ENCODE measurements at regions not wholly inside any gene's neighbourhood (a gene's known extent, or its start where the extent isn't known, plus 50 kb on each side); places are given as distances from the start of the nearest gene placed in this dataset.

- Histone ChIP-seq H3K4me1 (ENCODE audit: control insufficient read depth in 1 of 2, insufficient read depth in 2 of 2, low read length in 2 of 2) (peaks cover 0 to 4% of the 10 kb centered on the region in 2 experiments; a peak in 1 of 4 replicates), H3K9me3 (ENCODE audit: control insufficient read depth in 1 of 2, insufficient read depth in 1 of 2, low read depth in 1 of 2, low read length in 2 of 2) (no peaks in the 10 kb centered on the region), H3K4me3 (replicated peaks in 1 of 2; ENCODE audit: low read depth in 1 of 2, low read length in 2 of 2) (no peak overlapping the region), H3K4me2 (ENCODE audit: low read length) (no peak overlapping the region), H2AFZ (ENCODE audit: low read depth, low read length, poor library complexity, severe bottlenecking) (no peak overlapping the region), H3K9ac (ENCODE audit: low read length) (no peak overlapping the region), H4K20me1 (ENCODE audit: insufficient read depth) (no peaks in the 10 kb centered on the region), H3K36me3 (ENCODE audit: control insufficient read depth in 1 of 2, insufficient read depth in 2 of 2, low read length in 2 of 2) (no peaks in the 10 kb centered on the region), H3K27ac (ENCODE audit: low read depth, low read length) (no peak overlapping the region), H3K79me2 (ENCODE audit: insufficient read depth, low read length) (no peaks in the 10 kb centered on the region), H3K9me2 (ENCODE audit: insufficient read depth) (no peaks in the 10 kb centered on the region), H3K27me3 (ENCODE audit: insufficient read depth, low read length) (no peaks in the 10 kb centered on the region)
- ATAC-seq (no peak), DNase-seq (ENCODE audit: low read depth, low spot score) (peak; percentile 10)
- TF ChIP-seq JUND (IDR thresholded peaks at IDR 0.05) (peak; percentile 63), CTCF (IDR thresholded peaks at IDR 0.05 in 2 of 3, conservative IDR thresholded peaks at IDR 0.05 in 1 of 3; ENCODE audit: borderline replicate concordance in 1 of 3, insufficient read depth in 1 of 3, low read depth in 2 of 3, low read length in 2 of 3) (no peak), ELF1 (IDR thresholded peaks at IDR 0.05; ENCODE audit: borderline replicate concordance, low read depth) (no peak), ATF3 (IDR thresholded peaks at IDR 0.05) (no peak), SIN3A (IDR thresholded peaks at IDR 0.05; ENCODE audit: low read depth) (no peak), SP1 (IDR thresholded peaks at IDR 0.05; ENCODE audit: low read depth) (peak; percentile 40), FOSL1 (IDR thresholded peaks at IDR 0.05; ENCODE audit: low read depth) (peak; percentile 47; the same call in 1 of the 2 replicates)
- BruUV-seq (replicated peaks): no TSS peak
- intact Hi-C loops (cut with micrococcal nuclease): no loop called here
- ChIA-PET CTCF (no interaction called here), RAD21 (ENCODE audit: low non-redundant PET in 1 of 2, low total read pairs in 2 of 2, uncharacterized antibody in 2 of 2, unreplicated experiment in 2 of 2) (no interaction called here), POLR2A (no interaction called here)
Measured at GRCh38 chr7:82534684-82535083, 91.1 kb upstream of the CACNA2D1 start.

GRCh38 chr7:82530361-82530760 lies 86.8 kb upstream of the CACNA2D1 start:
- intact Hi-C loops (cut with micrococcal nuclease): no loop called here
- RAD21 ChIA-PET (ENCODE audit: low non-redundant PET in 1 of 2, low total read pairs in 2 of 2, uncharacterized antibody in 2 of 2, unreplicated experiment in 2 of 2): no interaction called here
- Histone ChIP-seq H3K4me1 (ENCODE audit: control insufficient read depth in 1 of 2, insufficient read depth in 2 of 2, low read length in 2 of 2) (peaks cover 0 to 4% of the 10 kb centered on the region in 2 experiments; a peak in 1 of 4 replicates), H3K9me3 (ENCODE audit: control insufficient read depth in 1 of 2, insufficient read depth in 1 of 2, low read depth in 1 of 2, low read length in 2 of 2) (no peaks in the 10 kb centered on the region), H3K36me3 (ENCODE audit: control insufficient read depth in 1 of 2, insufficient read depth in 2 of 2, low read length in 2 of 2) (no peaks in the 10 kb centered on the region), H2AFZ (ENCODE audit: low read depth, low read length, poor library complexity, severe bottlenecking) (no peak overlapping the region), H3K9me2 (ENCODE audit: insufficient read depth) (no peaks in the 10 kb centered on the region), H3K27me3 (ENCODE audit: insufficient read depth, low read length) (no peaks in the 10 kb centered on the region), H3K27ac (ENCODE audit: low read depth, low read length) (no peak overlapping the region), H3K9ac (ENCODE audit: low read length) (no peak overlapping the region), H3K4me3 (replicated peaks in 1 of 2; ENCODE audit: low read depth in 1 of 2, low read length in 2 of 2) (no peak overlapping the region), H4K20me1 (ENCODE audit: insufficient read depth) (no peaks in the 10 kb centered on the region), H3K79me2 (ENCODE audit: insufficient read depth, low read length) (no peaks in the 10 kb centered on the region), H3K4me2 (ENCODE audit: low read length) (no peak overlapping the region)
- ATAC-seq: no peak
- DNase-seq (ENCODE audit: low read depth, low spot score): no peak
- POLR2A ChIA-PET: no interaction called here
- CTCF ChIA-PET: no interaction called here
- no TSS peak for BruUV-seq (replicated peaks)
- TF ChIP-seq EZH2phosphoT487 (IDR thresholded peaks at IDR 0.05; ENCODE audit: borderline replicate concordance): no peak
- no peak for TF ChIP-seq REST (IDR thresholded peaks at IDR 0.05; ENCODE audit: low read depth)
- TF ChIP-seq ZNF274 (IDR thresholded peaks at IDR 0.05; ENCODE audit: low read depth, low read length): no peak
- TF ChIP-seq POLR2A (IDR thresholded peaks at IDR 0.05; ENCODE audit: borderline replicate concordance, extremely low read depth, insufficient read depth, insufficient read length): no peak
- no peak for TF ChIP-seq RAD21 (IDR thresholded peaks at IDR 0.05; ENCODE audit: low read depth)
